ENCODE measurements at regions not wholly inside any gene's neighbourhood (a gene's known extent, or its start where the extent isn't known, plus 50 kb on each side); places are given as distances from the start of the nearest gene placed in this dataset.

DNA sequence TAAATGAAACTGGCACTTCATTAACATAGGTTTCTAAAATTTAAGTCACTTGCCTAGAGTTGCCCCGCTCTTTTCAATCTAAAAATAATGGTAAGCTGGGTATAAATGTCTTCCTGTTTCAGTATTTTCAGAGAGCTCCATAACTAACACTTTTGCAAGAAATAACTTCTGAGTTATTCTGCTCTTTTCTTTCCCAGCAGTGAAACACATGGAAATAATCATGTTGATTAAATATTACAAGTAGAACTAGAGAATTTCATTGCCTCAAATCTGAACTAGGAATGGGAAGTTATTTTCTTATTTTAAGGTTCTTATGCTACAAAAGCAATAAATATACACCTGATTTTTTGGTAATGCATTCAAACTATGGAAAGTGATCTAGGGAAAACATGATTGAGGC lies 257.4 kb downstream of the IKZF2 start:
- TF ChIP-seq, protein P1, sequence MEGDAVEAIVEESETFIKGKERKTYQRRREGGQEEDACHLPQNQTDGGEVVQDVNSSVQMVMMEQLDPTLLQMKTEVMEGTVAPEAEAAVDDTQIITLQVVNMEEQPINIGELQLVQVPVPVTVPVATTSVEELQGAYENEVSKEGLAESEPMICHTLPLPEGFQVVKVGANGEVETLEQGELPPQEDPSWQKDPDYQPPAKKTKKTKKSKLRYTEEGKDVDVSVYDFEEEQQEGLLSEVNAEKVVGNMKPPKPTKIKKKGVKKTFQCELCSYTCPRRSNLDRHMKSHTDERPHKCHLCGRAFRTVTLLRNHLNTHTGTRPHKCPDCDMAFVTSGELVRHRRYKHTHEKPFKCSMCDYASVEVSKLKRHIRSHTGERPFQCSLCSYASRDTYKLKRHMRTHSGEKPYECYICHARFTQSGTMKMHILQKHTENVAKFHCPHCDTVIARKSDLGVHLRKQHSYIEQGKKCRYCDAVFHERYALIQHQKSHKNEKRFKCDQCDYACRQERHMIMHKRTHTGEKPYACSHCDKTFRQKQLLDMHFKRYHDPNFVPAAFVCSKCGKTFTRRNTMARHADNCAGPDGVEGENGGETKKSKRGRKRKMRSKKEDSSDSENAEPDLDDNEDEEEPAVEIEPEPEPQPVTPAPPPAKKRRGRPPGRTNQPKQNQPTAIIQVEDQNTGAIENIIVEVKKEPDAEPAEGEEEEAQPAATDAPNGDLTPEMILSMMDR (IDR thresholded peaks at IDR 0.05), result no peak
- TF ChIP-seq POLR2A (IDR thresholded peaks at IDR 0.05), result no peak
